ENCODE measurements at regions not wholly inside any gene's neighbourhood (a gene's known extent, or its start where the extent isn't known, plus 50 kb on each side); places are given as distances from the start of the nearest gene placed in this dataset.

DNA sequence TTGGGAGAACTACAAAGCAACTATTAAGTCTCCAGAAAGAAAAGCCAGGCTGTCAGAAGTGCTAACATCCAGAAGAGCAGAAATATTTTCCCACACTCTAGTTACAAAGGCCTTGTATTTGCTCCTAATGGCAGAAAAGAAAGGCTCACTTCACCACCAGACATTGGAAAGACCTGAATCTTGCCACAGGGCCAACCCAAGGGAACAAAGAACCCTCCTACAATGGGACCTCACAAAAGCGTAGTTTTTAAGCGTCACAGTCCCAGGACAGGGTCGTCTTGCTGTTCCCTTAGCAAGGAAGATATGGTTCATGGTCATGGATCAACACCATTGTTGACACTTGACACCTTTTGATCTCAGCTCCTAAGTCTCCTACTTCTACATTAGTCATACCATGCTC is 119.1 kb downstream of the RPS29 start:
- FAIRE-seq (no peak), DNase-seq (ENCODE audit: low spot score) (no peak)

DNA sequence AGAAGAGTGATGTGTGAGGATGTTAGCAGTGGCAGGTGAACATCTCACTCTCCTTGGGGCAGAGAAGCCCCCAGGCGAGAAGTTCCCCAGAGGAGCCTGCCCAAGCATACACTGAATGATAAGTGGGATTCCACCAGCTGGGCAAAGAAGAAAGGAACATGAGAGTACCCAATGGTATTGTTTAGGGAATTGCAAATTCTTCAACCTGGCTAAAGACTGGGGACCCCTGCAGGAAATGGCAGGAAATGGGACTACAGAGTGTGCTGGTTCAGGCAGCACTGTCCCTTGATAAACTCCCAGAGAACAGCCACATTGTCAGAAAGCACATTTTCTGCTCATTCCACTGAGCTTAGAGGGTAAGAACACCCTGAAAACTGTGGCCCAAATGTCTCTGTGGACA is 121.3 kb downstream of the RPS29 start:
- peak; percentile 89 for FAIRE-seq

DNA sequence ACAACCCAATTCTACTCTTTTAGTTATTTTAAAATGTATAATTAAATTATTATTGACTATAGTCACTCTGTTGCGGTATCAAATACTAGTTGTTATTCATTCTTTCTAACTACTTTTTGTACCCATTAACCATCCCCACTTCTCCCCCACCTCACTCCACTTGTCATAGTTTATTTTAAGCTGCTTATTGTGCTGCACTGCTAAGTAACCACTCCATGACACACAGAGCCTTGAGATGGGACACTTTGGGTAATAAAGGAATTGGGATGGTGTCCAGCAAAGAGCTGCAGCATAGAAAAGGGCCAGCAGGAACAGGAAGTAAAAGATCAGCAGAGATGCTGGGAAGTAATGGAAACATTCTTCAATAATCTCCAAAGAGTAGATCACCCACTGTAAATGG is 123.0 kb downstream of the RPS29 start:
- FAIRE-seq (no peak), DNase-seq (ENCODE audit: low spot score) (no peak)

More for the DNA sequence above, 121.3 kb downstream of the RPS29 start:
- peak; percentile 36 for DNase-seq (ENCODE audit: low spot score)

DNA sequence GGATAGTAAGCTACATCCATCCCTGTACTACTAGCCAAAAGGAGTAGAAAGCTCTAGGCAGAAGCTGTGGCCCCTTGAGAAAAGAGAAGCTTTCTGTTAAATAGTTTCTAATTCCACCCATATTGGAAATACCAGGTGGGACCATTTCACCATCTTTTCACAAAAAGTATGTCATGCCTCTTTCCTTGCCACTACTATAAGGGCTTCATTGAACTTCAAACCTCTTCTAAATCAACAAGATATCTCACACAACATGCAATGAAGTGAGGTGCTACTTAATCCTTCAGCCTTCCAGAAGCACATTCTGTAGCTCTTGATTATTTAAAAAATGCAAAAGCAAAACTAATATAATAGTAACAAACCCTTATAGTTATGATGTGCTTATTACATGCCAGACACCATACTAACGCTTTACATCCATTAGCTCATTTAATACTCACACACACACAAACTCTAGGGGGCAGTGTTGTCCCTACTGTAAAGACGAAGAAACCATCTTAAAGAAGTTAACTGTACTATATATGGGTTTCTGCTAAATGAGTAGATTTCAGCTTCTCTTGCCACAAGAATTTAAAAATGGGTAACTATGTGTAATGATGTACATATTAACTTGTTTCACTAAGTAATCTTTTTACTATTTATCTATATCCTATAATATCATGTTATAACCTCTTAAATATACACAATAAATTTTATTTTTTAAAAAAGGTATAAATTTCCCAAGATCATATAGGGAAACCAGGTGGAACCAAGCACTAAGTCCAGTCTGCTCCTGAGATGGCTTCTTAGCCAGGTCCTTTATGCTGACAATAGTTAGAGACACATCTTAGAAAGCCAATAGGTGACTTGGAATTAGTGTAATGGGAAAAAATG is 124.4 kb downstream of the RPS29 start:
- DNase-seq (ENCODE audit: low spot score), result peak; percentile 57
- peak; percentile 73 for FAIRE-seq

DNA sequence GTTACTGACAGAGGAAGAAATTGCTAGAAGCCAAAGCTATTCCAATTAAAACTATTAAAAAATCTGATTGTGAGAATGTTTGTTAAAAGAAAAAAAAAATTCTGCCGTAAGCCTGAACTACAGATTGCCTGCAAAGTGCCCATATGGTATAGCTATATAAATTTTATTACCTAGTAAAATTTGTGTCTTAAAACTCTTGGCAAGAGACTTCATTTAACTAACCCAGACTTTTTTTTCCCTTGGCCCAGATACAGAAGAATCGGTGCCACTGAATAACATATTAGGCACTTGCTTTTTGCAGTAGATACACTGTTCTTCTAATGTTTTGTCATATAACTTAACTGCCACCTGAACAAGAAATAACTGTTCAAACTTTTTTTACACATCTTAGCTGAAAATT is 125.5 kb downstream of the RPS29 start:
- DNase-seq (ENCODE audit: low spot score) (no peak), FAIRE-seq (no peak)

DNA sequence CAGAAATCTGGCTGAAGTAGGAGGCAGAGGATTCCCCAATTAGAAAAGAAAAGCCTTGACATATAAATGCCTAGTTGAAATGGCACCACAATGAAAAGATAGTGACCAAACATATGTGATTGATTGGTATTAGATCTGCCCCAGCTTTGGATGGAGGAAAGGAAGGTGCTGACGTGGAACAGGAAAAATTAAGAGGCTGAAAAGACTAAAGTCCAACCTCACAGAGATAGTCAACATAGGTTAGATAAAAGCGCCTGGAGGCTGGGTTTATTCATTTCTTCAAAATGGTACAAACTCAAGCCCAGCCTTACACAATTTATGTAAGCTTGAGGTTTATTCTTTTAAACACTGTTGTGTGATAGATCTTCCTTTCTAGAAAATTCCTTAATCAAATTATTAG is 129.6 kb downstream of the RPS29 start:
- DNase-seq (ENCODE audit: low spot score) (no peak), FAIRE-seq (no peak)

DNA sequence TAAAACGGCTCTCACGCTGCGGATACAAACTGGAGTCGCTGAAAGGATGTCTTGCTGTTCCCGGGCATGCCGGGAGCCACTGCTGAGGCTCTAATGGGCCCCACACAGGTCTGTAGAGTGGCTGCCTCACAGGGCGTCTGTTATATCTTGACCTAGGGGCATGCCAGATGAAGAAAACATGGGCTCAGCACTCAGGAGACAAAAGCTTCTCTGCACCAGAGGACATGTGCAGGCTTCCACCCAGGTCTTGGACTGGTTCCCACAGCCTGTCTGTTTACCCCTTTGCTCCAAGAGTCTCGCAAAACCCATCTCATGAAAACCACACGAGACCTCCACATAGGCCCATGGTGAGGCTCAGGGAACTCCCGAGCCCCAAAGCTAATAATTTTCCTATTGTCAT is 134.2 kb downstream of the RPS29 start:
- DNase-seq (ENCODE audit: low spot score) (no peak), FAIRE-seq (no peak)

DNA sequence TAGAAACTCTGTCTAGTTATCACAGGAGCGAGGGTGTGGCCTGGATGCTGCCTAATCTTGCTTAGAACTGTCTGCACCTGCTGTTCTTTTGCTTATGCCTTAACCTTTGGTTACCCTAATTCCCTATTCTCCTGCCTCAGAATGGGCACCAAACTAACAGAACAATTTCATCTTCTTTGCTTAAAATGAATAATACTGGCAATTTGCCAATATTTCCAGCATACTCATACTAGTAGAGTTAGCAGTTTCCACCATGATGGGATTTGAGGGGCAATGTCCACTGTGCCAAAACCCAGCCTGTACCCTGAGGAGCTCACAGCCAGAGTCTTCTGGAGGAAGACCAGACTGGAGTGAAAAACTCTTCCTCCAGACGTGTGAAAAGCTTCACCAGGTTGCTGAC is 136.4 kb downstream of the RPS29 start:
- FAIRE-seq (peak; percentile 37), DNase-seq (ENCODE audit: low spot score) (no peak)

DNA sequence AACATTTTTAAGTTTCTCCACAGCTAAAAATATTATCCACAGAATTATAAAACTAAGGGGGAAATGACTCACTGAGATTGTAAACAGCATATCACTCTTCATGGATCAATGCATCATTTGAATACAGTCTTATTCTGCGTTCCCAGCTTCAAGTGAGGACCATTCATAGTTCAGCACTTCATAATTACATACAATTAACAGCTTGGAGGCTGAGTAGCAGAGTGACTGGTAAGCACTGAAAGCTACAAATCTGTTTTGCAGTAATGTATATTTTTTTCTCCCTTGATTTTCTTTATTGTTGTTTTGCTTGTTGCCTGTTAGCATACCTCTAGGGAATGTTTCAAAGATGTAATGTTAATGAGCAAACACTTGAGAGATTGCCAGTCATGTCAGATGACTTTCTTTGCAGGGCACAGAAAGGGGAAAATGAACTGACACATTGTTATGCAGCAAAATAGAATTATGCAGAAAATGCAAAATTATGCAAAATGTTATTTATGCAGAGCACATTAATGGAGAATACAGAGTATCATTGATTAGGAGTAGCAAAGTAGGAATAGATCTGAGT is 138.6 kb downstream of the RPS29 start:
- DNase-seq (ENCODE audit: low spot score), result no peak
- FAIRE-seq, result peak; percentile 23

DNA sequence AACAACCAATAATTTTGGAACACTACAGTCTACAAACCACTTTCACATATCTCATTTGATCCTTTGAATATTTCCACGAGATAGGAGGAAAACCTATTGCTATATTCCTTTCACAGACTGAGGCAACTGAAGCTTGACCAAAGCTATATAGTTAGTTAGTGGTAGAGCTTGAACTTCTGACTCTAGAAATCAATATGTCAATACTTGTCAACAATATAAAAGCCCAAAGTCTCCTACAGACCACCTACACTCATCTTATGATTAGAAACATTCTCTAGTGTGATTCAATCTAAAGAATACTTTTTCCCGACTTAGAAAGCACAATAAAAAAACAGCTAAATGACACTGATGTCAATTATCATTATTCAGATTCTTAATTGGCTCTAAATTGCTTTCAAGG is 139.4 kb downstream of the RPS29 start:
- FAIRE-seq (no peak), DNase-seq (ENCODE audit: low spot score) (no peak)

DNA sequence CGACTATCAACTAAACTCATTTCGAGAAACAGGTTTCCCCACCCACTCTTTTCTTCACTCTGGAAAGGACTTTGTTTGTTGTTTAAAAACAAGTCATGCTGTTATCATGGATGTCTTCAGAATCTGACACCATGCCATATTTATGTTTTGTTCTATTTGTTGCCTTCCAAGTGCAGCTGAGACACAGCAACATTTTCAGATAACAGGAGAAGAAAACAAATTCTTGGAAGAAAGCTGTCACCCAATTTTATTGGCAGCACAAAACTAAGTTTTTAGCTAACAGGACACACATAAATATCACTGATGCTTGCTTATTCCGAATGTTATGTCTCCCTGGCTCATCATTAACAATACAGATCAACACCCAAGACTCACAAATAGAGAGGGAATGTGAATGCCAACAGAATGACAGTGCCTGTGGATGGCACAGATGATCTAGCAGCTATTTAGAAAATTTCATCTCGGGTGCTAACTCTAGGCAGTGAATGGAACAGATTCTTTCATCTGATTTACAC is 147.9 kb downstream of the RPS29 start:
- DNase-seq (ENCODE audit: low spot score), result no peak
- no peak for FAIRE-seq

DNA sequence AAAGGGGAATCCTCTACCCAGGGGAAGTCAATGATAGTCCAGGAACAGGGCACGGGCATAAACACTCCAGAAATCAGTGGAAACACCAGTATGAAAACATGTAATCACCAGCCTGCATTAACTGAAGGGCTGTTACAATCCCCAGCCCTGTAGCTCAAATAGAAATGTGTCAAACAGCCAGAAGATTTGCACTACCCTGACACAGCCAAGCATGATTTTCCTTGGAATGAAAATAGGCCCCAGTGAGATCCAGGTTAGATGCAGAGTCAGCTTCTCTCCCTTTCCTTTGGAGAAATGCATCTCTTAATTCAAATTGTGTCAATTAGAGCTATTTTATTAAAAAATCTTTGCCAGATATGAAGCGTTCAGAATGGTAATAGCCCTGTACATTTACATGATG is 158.1 kb downstream of the RPS29 start:
- FAIRE-seq (no peak), DNase-seq (ENCODE audit: low spot score) (no peak)

DNA sequence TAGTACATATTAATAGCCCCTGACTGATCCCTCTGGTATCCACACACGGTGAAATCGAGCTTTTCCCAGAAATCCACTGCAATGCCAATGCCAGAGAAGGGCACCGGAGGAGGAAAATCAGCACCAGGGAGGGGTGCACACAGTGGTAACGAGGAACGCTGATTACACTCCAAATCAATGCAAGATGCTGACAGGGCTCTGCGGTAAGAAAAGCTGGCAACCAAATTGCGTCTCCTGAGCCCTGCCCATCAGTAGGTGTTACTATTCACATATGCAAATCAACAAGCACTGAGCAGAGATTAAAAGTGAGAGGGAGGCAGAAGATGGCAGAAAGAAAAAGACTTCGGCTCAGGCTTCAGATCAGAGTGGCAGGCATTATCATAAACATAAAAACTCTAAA is 159.1 kb downstream of the RPS29 start:
- DNase-seq (ENCODE audit: low spot score) (no peak), FAIRE-seq (no peak)

DNA sequence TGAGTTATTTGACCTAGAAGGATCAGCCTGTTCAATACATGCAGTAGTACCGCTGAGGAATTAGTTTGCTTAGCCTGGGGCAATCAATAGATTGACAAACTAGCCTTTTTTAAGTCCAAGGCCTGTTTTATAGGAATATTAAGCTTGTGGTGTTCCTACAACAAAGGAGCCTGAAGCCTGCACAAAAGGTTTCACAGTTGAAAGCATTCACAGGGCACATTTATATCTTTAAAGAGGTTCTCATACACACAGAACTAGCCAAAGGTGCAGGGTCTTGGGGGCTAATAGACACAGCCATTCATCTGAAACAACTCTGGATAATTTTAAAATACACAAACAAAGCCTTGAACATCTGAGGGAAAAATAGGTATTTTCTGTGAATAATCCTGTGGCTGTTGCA is 160.3 kb downstream of the RPS29 start:
- DNase-seq (ENCODE audit: low spot score) (no peak), FAIRE-seq (no peak)

DNA sequence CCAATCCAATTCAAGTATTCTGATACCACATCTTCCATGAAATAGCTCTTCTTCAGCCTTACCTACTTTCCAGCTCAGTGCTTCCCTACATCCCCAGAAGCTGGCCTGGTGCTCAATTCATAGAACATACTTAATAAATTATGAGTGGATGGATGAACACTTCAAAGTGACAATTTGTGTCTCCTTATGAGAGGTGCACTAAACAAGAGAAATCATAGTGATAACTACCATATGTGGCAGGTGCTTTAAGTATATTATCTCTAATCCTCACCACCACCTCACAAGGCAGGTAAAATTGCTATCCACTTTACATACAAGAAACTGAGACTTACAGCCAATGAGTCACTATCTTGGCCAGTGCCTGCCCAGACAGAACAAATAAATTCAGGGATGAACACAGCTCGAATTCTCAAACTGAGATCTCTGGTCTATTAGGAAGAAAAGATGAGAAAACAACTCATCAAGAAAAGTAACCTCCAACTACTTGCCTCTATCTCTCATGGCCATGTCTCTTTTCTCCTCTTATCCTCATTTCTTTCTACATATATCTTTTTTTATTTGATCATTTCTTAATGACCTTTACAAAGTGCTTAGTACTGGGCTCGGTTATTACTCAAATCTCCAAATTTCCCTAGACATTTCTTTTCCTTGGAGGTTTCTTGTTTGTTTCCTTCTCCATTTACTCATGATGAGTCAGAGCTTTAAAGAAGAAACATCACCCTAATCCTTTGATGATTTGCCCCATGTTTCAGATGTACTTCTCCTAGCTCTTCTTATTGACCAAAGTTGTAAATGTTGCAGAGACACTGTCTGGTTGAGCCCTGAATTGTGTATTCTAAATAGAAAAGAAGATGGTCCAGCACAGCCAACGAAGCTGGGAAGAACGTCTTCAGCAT is 161.5 kb downstream of the RPS29 start:
- FAIRE-seq, result peak; percentile 83

DNA sequence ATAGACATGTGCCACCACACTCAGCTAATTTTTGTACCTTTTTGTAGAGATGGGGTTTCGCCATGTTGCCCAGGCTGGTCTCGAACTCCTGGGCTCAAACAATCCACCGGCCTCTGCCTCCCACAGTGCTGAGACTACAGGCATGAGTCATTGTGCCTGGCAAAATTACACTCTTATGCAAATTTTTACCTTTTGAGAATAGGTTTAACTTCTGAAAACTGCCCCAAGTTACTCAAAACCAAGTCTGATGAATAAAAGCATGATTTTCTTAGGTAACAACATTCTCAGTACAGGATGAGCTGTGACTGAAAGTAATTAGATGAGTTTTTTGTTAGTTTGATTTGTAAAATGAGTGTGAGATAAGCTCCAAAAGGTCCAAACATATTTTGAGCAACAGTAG is 166.0 kb downstream of the RPS29 start:
- no peak for FAIRE-seq
- DNase-seq (ENCODE audit: low spot score), result no peak

More for the DNA sequence above, 161.5 kb downstream of the RPS29 start:
- DNase-seq (ENCODE audit: low spot score), result no peak

DNA sequence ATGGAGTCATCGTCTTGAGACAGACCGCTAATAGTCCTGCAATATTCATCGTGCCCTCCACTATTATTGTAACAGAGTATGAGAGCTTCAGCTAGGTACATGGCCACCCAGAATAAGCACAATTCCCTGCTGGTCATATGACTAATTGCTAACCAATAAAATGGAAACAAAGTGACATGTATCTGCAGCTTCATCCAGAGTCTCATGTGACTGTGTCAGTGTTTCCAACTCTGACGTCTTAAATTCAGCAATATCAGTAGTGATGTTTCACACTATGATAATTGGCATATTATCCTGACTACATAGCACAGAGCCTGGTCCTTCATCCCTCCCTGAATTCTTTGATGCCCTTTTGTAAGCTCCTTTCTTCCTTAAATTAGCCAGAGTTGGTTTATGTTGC is 167.4 kb downstream of the RPS29 start:
- FAIRE-seq, result peak; percentile 82
- no peak for DNase-seq (ENCODE audit: low spot score)

DNA sequence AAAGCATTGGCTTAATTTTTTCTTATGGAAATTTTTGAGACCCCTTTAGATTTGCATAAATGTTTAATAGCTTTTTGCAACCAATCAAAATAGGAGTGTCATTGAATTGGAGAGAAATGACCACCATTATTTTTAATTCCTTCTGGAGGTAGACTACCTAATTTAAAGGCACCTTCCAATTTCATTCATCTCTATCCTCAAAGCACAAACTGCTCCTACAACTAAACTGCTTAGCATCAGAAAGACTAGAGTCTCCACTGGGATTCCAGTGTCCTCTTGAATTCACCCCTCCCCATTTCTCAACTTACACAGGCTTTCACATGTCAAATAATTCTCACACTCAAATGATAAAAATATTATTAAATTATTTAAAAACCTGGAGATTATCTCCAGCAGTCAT is 168.4 kb downstream of the RPS29 start:
- FAIRE-seq, result no peak
- no peak for DNase-seq (ENCODE audit: low spot score)

DNA sequence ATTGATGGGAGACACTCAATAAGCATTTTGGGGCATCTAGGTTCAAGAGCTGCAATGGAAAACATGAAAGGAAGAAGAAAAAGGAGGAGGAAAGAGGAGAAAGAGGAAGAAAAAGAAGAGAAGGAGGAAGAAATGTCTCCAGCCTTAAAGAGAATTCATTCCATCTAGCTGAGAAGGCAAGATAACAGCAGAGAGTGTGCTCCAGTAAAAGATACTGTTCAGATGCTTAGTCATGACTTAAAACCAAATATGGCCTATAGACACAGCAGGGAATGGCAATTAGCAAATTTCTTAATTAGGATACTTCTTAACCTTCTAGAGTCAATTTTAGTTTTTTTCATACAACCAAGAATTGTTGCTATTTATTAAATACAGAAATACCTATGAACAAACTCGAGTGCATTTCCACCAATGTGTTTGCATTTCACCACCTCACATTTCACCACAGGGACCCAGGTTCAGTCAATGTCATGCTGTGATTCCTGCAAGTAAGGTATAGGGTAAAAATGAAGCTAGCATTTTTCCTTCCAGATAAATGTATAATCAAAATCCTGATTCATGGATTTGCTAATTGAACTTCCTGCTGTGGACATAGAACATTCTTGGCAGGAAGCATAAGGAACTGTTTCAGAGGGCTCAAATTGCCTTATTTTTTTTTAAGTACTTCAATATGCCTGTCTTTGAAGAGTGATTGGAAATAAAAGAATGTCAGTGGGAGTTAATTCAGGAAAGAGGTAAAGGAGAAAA is 177.8 kb downstream of the RPS29 start:
- no peak for DNase-seq (ENCODE audit: low spot score)

DNA sequence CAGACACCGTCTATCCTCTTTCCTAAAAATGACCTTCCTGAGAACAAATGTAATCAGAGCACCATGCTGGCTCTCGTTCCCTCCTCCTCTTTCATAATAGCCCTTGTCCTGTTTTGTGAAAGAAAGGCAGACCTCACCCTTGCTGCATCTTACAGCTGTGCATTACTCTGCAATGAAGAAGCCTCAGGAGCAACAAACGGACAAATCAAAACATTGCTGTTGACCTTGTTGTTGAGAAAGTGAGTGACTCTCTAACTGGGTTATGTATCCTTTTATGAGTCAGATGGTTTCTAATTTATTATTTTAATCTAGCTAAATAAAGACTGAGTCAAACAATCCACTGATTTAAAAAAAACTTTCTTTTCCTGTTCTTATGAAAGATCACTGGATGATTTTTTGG is 180.9 kb downstream of the RPS29 start:
- DNase-seq (ENCODE audit: low spot score) (no peak), FAIRE-seq (no peak)

More for the DNA sequence above, 177.8 kb downstream of the RPS29 start:
- FAIRE-seq, result no peak

DNA sequence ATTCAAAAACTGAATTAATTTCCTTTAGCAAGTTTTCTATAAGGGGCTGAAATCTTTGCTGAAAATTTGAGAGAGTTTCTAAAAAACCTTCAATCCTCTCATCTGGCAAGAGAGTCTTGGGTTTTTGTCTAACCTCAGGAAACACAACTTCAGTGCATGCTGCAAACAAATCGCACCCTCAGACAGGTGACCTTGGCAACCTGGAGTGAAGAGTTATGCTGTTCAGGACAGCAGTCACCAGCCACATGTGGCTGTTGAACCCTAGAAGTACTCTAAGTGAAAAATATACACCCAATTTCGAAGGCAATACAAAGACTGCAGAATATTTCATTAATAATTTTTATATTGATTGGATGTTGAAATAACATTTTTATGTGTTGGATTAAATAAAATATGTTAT is 184.8 kb downstream of the RPS29 start:
- DNase-seq (ENCODE audit: low spot score) (no peak), FAIRE-seq (no peak)

All from urothelium cell line (cell line).